Karpas-422 (cell line): ENCODE measurements at regions not wholly inside any gene's neighbourhood (a gene's known extent, or its start where the extent isn't known, plus 50 kb on each side); places are given as distances from the start of the nearest gene placed in this dataset.
"Not testable (repeated sequence)": the region's sequence is repeated elsewhere in the genome, so short reads cannot be mapped to it uniquely, and the experiment has no call there.

ENCODE experiments used
- DNase-seq: peaks from one replicate; pipeline ENCODE4 v3.0.0-alpha.2; 2015
- H2AFZ ChIP-seq: fragments of 200-600 bp; sonication (generic); 2 replicates; pipeline ENCODE4 v1.6.1; 2014; ENCODE audit warnings: antibody characterized with exemption, low read length, mixed read lengths
- H3K27ac ChIP-seq: fragments of 200-600 bp; sonication (generic); 2 replicates; pipeline ENCODE4 v1.5.1; 2014; ENCODE audit warnings: mild to moderate bottlenecking, low read length, moderate library complexity
- H3K27me3 ChIP-seq: fragments of 200-600 bp; sonication (generic); 2 replicates; pipeline ENCODE4 v1.6.1; 2014; ENCODE audit warnings: low read length, mixed read lengths
- H3K36me3 ChIP-seq: fragments of 200-600 bp; sonication (generic); 2 replicates; pipeline ENCODE4 v1.6.1; 2014; ENCODE audit warnings: low read length, mixed read lengths; ENCODE audit not compliant: insufficient read depth
- H3K4me1 ChIP-seq: fragments of 200-600 bp; sonication (generic); 2 replicates; pipeline ENCODE4 v1.6.1; 2014; ENCODE audit warnings: mild to moderate bottlenecking, low read length, mixed read lengths
- H3K4me2 ChIP-seq: fragments of 200-600 bp; sonication (generic); 2 replicates; pipeline ENCODE4 v1.6.1; 2014; ENCODE audit warnings: low read length, low read depth, mild to moderate bottlenecking; ENCODE audit not compliant: poor library complexity, severe bottlenecking
- H3K4me3 ChIP-seq: fragments of 200-600 bp; sonication (generic); 2 replicates; pipeline ENCODE4 v1.5.1; 2014; ENCODE audit warnings: mild to moderate bottlenecking, antibody characterized with exemption, low read length, mixed read lengths
- H3K79me2 ChIP-seq: fragments of 200-600 bp; sonication (generic); 2 replicates; pipeline ENCODE4 v1.6.1; 2014; ENCODE audit warnings: mild to moderate bottlenecking, low read length, mixed read lengths
- H3K9ac ChIP-seq: fragments of 200-600 bp; sonication (generic); 2 replicates; pipeline ENCODE4 v1.6.0; 2014; ENCODE audit warnings: low read length
- H3K9me2 ChIP-seq: fragments of 200-600 bp; sonication (generic), shearing (Covaris generic); replicated peaks from 2 replicates; pipeline ENCODE4 v1.6.0; 2014; ENCODE audit warnings: mild to moderate bottlenecking, low read length, moderate library complexity; ENCODE audit not compliant: insufficient read depth
- H3K9me3 ChIP-seq: fragments of 300-700, 200-600 bp; sonication (generic); 2 replicates; pipeline ENCODE4 v1.6.1; 2014; ENCODE audit warnings: low read length, mixed read lengths
- H4K20me1 ChIP-seq: fragments of 200-600 bp; sonication (generic); 2 replicates; pipeline ENCODE4 v1.6.1; 2014; ENCODE audit warnings: mild to moderate bottlenecking, antibody characterized with exemption, low read length, low read depth; ENCODE audit not compliant: insufficient read depth

DNA sequence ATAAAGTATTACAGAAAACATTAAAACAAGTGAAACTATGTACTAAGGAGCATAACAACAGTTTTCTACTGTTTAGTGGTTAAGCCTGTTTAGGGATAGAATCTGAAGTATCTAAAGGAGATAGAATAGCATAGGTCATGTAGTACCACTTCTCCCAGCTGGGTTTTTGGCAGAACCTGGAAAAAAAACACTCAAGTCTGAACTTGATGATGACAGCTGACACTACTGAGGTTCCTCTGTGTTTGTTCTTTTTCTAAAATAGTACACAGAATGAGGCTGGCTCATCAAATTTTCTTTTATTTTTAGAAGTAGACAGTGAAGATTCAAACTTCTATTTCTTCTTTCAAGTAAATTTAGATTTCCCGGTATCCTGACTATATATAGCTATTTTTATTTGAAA lies 203.8 kb upstream of the ACO1 start:
- no peak overlapping the region for H3K4me2 ChIP-seq
- no peaks in the 10 kb centered on the region for H3K4me1 ChIP-seq
- H4K20me1 ChIP-seq = no peaks in the 10 kb centered on the region
- no peaks in the 10 kb centered on the region for H3K27me3 ChIP-seq
- no peaks in the 10 kb centered on the region for H3K79me2 ChIP-seq
- H3K9ac ChIP-seq = no peak overlapping the region
- H3K27ac ChIP-seq = no peak overlapping the region
- no peaks in the 10 kb centered on the region for H3K9me3 ChIP-seq
- DNase-seq = no peak
- H3K9me2 ChIP-seq = no peaks in the 10 kb centered on the region
- no peak overlapping the region for H2AFZ ChIP-seq
- H3K4me3 ChIP-seq = no peak overlapping the region
- H3K36me3 ChIP-seq = no peaks in the 10 kb centered on the region

DNA sequence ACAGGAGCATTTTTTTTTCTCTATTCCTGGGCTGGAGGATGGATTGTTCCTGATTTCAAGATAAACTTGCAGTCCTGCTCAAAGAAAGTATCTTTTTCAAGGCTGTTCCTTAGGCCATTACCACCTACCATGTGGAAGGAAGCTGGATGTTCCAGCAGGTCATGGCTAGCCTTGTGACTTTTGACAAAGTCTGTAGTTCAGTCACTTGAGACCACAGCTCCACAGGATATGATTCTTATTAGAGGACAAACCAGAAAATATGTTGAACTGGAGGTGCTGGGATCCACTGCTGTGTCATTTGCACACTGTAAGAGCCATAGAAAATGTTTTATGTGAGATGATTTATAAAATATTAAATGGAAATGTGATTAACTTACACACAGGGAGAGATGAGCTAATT lies 184.2 kb upstream of the ACO1 start:
- Histone ChIP-seq H3K36me3 (no peaks in the 10 kb centered on the region), H3K4me2 (no peak overlapping the region), H3K27me3 (no peaks in the 10 kb centered on the region), H3K9me2 (no peaks in the 10 kb centered on the region), H3K4me1 (no peaks in the 10 kb centered on the region), H3K27ac (no peak overlapping the region), H3K4me3 (no peak overlapping the region), H3K9me3 (no peaks in the 10 kb centered on the region), H3K79me2 (no peaks in the 10 kb centered on the region), H4K20me1 (no peaks in the 10 kb centered on the region), H3K9ac (no peak overlapping the region), H2AFZ (no peak overlapping the region)
- DNase-seq = no peak

DNA sequence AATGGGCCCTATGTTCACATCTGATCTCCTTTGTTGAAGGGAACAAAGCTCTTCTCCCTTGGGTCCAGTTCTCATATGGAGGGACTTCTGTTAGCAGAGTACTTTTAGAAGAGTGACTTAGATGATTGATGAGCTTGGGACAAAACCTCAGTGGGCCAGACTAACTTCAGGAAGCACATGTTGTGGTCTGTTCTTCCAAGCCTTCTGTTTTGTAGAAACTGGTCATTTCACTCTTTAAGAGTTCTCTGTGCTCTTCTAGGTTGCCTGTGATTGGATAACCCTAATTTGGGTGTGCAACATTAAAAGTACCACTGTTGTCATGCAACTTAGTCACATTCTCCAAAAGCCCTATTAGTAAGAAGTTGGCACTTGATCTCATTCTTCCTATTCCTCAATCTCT lies 183.5 kb upstream of the ACO1 start:
- no peak for DNase-seq
- Histone ChIP-seq H3K4me2 (no peak overlapping the region), H3K4me1 (no peaks in the 10 kb centered on the region)

DNA sequence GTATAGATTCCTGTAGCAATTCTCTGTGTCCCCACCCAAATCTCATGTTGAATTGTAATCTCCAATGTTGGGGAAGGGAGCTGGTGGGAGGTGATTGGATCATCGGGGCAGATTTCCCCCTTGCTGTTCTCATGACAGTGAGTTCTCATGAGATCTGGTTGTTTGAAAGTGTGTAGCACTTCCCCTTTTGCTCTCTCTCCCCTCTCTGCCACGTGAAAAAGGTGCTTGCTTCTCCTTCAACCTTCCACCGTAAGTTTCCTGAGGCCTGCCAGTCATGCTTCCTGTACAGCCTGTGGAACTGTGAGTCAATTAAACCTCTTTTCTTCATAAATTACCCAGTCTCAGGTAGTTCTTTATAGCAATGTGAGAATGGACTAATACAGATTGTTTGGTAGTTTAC lies 175.3 kb upstream of the ACO1 start:
- not testable (repeated sequence) for H3K79me2 ChIP-seq, H3K4me3 ChIP-seq, H3K9ac ChIP-seq, H3K9me2 ChIP-seq, H3K4me2 ChIP-seq, H3K27me3 ChIP-seq, H2AFZ ChIP-seq, H3K9me3 ChIP-seq, H4K20me1 ChIP-seq, H3K36me3 ChIP-seq, H3K4me1 ChIP-seq, H3K27ac ChIP-seq, DNase-seq

More for the DNA sequence above, 183.5 kb upstream of the ACO1 start:
- Histone ChIP-seq H4K20me1 (no peaks in the 10 kb centered on the region), H3K79me2 (no peaks in the 10 kb centered on the region), H3K36me3 (no peaks in the 10 kb centered on the region), H3K9me2 (no peaks in the 10 kb centered on the region), H3K4me3 (no peak overlapping the region), H2AFZ (no peak overlapping the region), H3K9ac (no peak overlapping the region), H3K27me3 (no peaks in the 10 kb centered on the region), H3K27ac (no peak overlapping the region), H3K9me3 (no peaks in the 10 kb centered on the region)

DNA sequence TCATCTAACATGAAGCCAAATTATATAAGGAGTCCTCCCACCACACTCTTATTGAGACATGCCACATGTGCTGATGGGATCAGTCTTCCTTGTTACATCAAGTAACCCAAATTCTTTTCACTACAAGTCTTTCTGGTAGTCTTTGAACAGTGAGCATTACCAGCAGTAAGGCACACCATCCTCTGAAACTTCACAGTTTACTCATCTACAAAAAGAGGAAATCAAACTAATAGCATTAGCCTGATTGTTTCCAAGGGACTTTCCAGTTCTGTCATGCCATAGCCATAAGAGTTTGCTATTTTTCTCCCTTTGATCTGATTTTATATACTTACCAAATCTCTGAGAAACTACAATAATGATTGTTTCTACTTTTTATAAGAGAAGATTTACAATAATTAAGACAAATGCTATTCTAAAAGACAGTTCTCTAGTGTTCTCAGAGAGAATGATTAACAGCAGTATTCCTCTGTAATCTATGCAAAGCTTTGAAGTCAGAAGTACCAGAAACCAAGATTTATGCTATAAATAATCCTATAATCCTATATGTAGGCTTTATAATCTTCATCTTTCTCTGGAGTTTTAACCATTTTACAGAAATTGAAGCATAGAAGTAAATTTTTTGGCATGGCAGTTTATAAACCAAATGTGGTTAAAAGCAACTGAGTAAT lies 166.2 kb upstream of the ACO1 start:
- H3K27ac ChIP-seq = no peak overlapping the region

DNA sequence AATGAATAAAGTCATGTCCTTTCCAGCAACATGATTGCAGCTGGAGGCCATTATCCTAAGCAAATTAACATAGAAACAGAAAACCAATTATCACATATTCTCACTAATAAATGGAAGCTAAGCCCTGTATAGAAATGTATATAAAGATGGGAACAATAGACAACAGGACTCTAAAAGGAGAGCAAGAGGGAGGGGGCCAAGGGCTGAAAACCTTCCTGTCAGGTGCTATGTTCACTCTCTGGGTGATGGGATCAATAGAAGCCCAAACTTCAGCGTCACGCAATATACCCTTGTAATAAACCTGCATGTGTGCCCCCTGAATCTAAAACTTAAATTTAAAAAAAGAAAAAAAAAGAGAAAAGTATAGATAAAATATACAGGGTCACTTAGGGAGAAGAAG lies 163.7 kb upstream of the ACO1 start:
- H3K27me3 ChIP-seq = no peaks in the 10 kb centered on the region
- no peak for DNase-seq

More for the DNA sequence above, 166.2 kb upstream of the ACO1 start:
- H3K79me2 ChIP-seq = no peaks in the 10 kb centered on the region
- no peak overlapping the region for H2AFZ ChIP-seq
- no peak overlapping the region for H3K9ac ChIP-seq
- H3K27me3 ChIP-seq = no peaks in the 10 kb centered on the region
- no peak for DNase-seq
- H3K9me2 ChIP-seq = no peaks in the 10 kb centered on the region
- H3K9me3 ChIP-seq = no peaks in the 10 kb centered on the region
- no peaks in the 10 kb centered on the region for H4K20me1 ChIP-seq
- H3K36me3 ChIP-seq = no peaks in the 10 kb centered on the region
- H3K4me3 ChIP-seq = no peak overlapping the region
- H3K4me1 ChIP-seq = no peaks in the 10 kb centered on the region
- H3K4me2 ChIP-seq = no peak overlapping the region

DNA sequence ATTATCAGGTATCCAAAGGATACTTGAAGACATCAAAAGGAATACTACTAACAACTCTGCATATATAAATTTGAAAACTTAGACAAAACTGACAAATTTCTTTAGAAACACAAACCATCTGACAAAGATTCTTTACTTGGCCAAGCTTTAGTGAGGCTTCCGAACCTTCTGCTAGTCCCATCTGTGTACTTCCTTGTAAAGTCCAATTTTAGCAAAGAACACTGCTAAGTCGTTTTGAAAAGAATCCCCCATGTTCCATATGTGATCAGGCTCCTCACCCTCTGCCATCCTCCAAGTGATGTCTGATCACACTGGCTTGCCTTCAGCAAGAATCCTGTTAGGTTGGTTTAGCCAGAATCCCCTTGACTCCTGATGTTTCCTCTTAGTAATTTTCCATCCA lies 150.0 kb upstream of the ACO1 start:
- Histone ChIP-seq H3K36me3 (no peaks in the 10 kb centered on the region), H3K79me2 (no peaks in the 10 kb centered on the region), H3K27me3 (no peaks in the 10 kb centered on the region), H4K20me1 (no peaks in the 10 kb centered on the region), H3K9ac (no peak overlapping the region), H3K4me3 (no peak overlapping the region), H3K4me1 (no peaks in the 10 kb centered on the region), H2AFZ (no peak overlapping the region), H3K9me2 (no peaks in the 10 kb centered on the region), H3K27ac (no peak overlapping the region), H3K4me2 (no peak overlapping the region), H3K9me3 (no peaks in the 10 kb centered on the region)
- no peak for DNase-seq

More for the DNA sequence above, 163.7 kb upstream of the ACO1 start:
- no peaks in the 10 kb centered on the region for H3K79me2 ChIP-seq
- no peak overlapping the region for H3K27ac ChIP-seq
- no peaks in the 10 kb centered on the region for H3K4me1 ChIP-seq
- H3K9me3 ChIP-seq = no peaks in the 10 kb centered on the region
- no peaks in the 10 kb centered on the region for H3K9me2 ChIP-seq
- H3K36me3 ChIP-seq = no peaks in the 10 kb centered on the region
- H3K4me3 ChIP-seq = no peak overlapping the region
- H4K20me1 ChIP-seq = no peaks in the 10 kb centered on the region
- no peak overlapping the region for H3K4me2 ChIP-seq
- no peak overlapping the region for H3K9ac ChIP-seq
- no peak overlapping the region for H2AFZ ChIP-seq

DNA sequence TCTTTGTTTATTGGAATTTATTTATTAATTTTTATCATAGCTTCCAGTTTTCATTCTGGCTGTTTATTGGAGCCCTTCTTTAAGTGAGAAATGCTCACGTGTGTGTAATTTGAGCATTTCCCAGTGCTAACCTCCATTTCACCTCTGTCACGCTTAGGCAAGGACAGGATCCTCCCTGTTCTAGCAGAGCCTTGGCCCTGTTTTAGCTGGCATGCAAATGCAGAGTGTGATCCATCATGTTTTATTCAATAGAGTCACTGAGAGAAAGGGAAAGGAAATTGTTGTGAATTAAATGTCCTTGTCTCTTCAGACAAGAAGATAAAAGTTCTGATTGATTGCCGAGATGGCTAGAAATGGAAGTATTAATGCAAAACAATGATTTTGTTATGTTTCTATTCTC lies 137.3 kb upstream of the ACO1 start:
- no peaks in the 10 kb centered on the region for H3K9me3 ChIP-seq
- no peaks in the 10 kb centered on the region for H3K27me3 ChIP-seq
- no peaks in the 10 kb centered on the region for H3K9me2 ChIP-seq
- no peak for DNase-seq
- H3K36me3 ChIP-seq = no peaks in the 10 kb centered on the region
- H4K20me1 ChIP-seq = no peaks in the 10 kb centered on the region
- no peak overlapping the region for H3K27ac ChIP-seq
- no peaks in the 10 kb centered on the region for H3K4me1 ChIP-seq
- H3K79me2 ChIP-seq = no peaks in the 10 kb centered on the region
- no peak overlapping the region for H3K4me3 ChIP-seq
- no peak overlapping the region for H3K9ac ChIP-seq
- H2AFZ ChIP-seq = no peak overlapping the region
- H3K4me2 ChIP-seq = no peak overlapping the region
